SK-N-MC (cell line): ENCODE measurements at regions not wholly inside any gene's neighbourhood (a gene's known extent, or its start where the extent isn't known, plus 50 kb on each side); places are given as distances from the start of the nearest gene placed in this dataset.
"Not testable (repeated sequence)": the region's sequence is repeated elsewhere in the genome, so short reads cannot be mapped to it uniquely, and the experiment has no call there.

Experiments used
- EZH2 ChIP-seq: fragments of 200-600 bp; sonication (generic); IDR thresholded peaks from one replicate; pipeline ENCODE4 v1.6.1; 2017; ENCODE audit warnings: antibody characterized with exemption
- FOXP2 ChIP-seq: optimal IDR thresholded peaks from 2 replicates; pipeline ENCODE3; 2011; ENCODE audit warnings: mild to moderate bottlenecking, moderate library complexity; ENCODE audit not compliant: insufficient read depth; ENCODE audit errors: extremely low read length, control extremely low read depth
- POLR2AphosphoS5 ChIP-seq: IDR thresholded peaks from 2 replicates; pipeline ENCODE4 v1.6.1; 2012; ENCODE audit warnings: mild to moderate bottlenecking, low read depth, low read length, borderline replicate concordance

- not testable (repeated sequence) for TF ChIP-seq POLR2AphosphoS5, EZH2, FOXP2
Observed at GRCh38 chr2:111258318-111258717, 137.6 kb downstream of the BCL2L11 start.
